ENCODE measurements at regions not wholly inside any gene's neighbourhood (a gene's known extent, or its start where the extent isn't known, plus 50 kb on each side); places are given as distances from the start of the nearest gene placed in this dataset.

DNA sequence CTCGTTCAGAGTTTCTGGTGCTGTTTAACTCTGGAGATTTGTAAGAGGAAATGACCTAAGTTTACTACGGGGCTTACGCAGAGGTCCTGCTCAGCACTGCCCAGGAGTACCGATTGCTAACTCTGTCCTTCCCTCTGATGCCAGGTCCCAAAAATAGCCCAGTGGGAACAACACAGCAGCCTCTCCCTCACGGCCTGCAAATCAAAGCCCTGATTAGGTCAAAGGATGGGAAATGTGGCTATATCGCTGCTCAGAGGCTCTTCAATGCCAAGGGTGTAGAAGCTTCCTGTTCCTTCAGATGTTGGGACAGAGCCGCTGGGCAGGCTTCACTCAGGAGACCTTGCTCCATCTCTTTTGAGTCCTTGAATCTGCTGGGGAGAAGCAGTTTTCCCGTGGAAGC lies 174.2 kb upstream of the KCNJ16 start:
- Histone ChIP-seq H3K9ac (no peak overlapping the region), H3K27me3 (ENCODE audit: control insufficient read depth, insufficient read depth, low read length) (no peaks in the 10 kb centered on the region), H3K4me2 (ENCODE audit: low read length) (no peak overlapping the region), H3K79me2 (no peaks in the 10 kb centered on the region), H3K4me1 (no peaks in the 10 kb centered on the region), H2AFZ (no peak overlapping the region), H3K4me3 (ENCODE audit: low read depth, low read length) (no peak overlapping the region), H3K36me3 (ENCODE audit: control insufficient read depth, insufficient read depth, low read length) (no peaks in the 10 kb centered on the region), H3K27ac (no peak overlapping the region), H3K9me3 (ENCODE audit: control insufficient read depth, low read length) (no peaks in the 10 kb centered on the region)
- TF ChIP-seq, protein P1, sequence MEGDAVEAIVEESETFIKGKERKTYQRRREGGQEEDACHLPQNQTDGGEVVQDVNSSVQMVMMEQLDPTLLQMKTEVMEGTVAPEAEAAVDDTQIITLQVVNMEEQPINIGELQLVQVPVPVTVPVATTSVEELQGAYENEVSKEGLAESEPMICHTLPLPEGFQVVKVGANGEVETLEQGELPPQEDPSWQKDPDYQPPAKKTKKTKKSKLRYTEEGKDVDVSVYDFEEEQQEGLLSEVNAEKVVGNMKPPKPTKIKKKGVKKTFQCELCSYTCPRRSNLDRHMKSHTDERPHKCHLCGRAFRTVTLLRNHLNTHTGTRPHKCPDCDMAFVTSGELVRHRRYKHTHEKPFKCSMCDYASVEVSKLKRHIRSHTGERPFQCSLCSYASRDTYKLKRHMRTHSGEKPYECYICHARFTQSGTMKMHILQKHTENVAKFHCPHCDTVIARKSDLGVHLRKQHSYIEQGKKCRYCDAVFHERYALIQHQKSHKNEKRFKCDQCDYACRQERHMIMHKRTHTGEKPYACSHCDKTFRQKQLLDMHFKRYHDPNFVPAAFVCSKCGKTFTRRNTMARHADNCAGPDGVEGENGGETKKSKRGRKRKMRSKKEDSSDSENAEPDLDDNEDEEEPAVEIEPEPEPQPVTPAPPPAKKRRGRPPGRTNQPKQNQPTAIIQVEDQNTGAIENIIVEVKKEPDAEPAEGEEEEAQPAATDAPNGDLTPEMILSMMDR (IDR thresholded peaks at IDR 0.05) = no peak

- H3K27me3 ChIP-seq (ENCODE audit: control insufficient read depth, insufficient read depth, low read length) = no peaks in the 10 kb centered on the region
- no peaks in the 10 kb centered on the region for H3K36me3 ChIP-seq (ENCODE audit: control insufficient read depth, insufficient read depth, low read length)
- no peak overlapping the region for H3K4me3 ChIP-seq (ENCODE audit: low read depth, low read length)
- no peak overlapping the region for H3K9ac ChIP-seq
- H3K4me1 ChIP-seq = no peaks in the 10 kb centered on the region
- H3K79me2 ChIP-seq = no peaks in the 10 kb centered on the region
- no peak overlapping the region for H3K4me2 ChIP-seq (ENCODE audit: low read length)
- H2AFZ ChIP-seq = no peak overlapping the region
- no peaks in the 10 kb centered on the region for H3K9me3 ChIP-seq (ENCODE audit: control insufficient read depth, low read length)
- no peak overlapping the region for H3K27ac ChIP-seq
- TF ChIP-seq, protein P1 (IDR thresholded peaks at IDR 0.05) = no peak
Observed at GRCh38 chr17:69906306-69906705, 168.7 kb upstream of the KCNJ16 start.

DNA sequence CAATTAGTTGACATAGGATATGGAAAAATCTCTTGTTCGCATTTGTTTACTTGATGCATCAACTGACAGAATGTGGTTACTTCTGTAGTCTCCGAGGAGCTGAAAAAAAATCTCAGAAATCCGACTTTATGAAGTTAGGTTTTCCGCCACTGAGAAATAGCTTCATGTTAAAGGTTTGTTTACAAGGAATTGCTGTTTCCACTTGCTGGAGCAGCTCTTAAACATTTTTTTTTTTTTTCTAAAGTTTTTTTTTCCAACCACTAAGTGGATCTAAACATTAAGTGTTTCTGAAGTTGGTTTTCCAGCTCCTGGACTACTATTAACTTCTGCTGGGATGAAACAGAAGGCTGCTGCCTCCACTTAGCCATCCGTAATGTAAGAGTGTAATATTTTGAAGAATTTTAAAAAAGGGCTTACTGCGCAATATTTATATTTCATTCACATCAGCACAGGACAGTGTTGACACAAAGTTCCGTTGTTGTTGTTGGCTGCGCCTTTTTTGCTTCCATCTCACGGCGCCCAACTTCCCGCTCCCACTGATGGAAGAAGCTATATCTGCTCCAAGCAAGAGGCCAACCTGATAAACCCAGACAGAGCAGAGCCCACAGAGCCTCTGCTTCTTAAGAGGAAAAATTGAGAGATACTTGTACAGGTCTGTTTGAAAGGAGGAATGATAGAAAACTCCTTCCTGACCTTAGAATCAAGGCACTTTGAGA lies 167.7 kb upstream of the KCNJ16 start:
- Histone ChIP-seq H3K27ac (no peak overlapping the region), H3K9me3 (ENCODE audit: control insufficient read depth, low read length) (no peaks in the 10 kb centered on the region), H3K9ac (no peak overlapping the region), H3K4me1 (no peaks in the 10 kb centered on the region), H3K27me3 (ENCODE audit: control insufficient read depth, insufficient read depth, low read length) (no peaks in the 10 kb centered on the region), H3K4me3 (ENCODE audit: low read depth, low read length) (no peak overlapping the region), H2AFZ (no peak overlapping the region), H3K36me3 (ENCODE audit: control insufficient read depth, insufficient read depth, low read length) (no peaks in the 10 kb centered on the region), H3K79me2 (no peaks in the 10 kb centered on the region), H3K4me2 (ENCODE audit: low read length) (no peak overlapping the region)
- TF ChIP-seq, protein P1 (IDR thresholded peaks at IDR 0.05) = no peak

DNA sequence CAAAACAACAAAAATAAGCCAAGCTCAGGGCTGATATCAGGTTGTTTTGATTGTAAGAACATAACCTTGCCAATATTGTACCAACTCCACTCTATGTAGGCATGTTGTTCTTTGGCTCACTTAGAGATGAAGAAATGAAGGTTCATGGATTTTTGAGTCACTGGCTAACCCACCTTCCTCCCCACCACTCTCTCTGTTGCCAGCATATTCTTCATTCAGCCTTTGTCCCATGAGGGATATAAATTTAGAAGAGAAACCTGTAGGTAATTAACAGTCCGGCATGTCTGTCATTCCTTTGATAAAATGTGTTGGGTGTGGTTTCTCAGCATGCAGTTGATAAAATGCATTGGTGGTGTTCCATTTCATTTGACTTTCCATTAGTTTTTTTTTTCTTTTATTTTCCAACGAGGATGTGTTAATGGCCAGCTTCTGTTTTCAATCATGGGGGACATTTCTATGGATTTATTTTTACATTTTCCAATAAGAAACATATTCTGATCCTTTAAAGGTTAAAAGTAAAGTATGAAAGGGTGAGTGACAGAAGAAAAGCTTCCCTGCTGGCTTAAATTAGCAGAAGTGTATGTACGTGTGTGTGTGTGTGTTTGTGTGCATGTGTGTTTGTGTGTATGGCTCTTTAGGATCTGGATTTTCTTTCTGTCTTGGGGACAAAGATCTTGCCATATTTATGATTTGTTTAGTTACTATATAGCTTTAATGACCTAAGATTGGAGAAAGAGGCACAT lies 166.2 kb upstream of the KCNJ16 start:
- no peak overlapping the region for H3K27ac ChIP-seq
- H3K27me3 ChIP-seq (ENCODE audit: control insufficient read depth, insufficient read depth, low read length) = no peaks in the 10 kb centered on the region
- H3K4me2 ChIP-seq (ENCODE audit: low read length) = no peak overlapping the region
- H3K9ac ChIP-seq = no peak overlapping the region
- no peaks in the 10 kb centered on the region for H3K36me3 ChIP-seq (ENCODE audit: control insufficient read depth, insufficient read depth, low read length)
- TF ChIP-seq, protein P1 (IDR thresholded peaks at IDR 0.05) = no peak
- no peaks in the 10 kb centered on the region for H3K79me2 ChIP-seq
- no peak overlapping the region for H2AFZ ChIP-seq
- H3K9me3 ChIP-seq (ENCODE audit: control insufficient read depth, low read length) = no peaks in the 10 kb centered on the region
- H3K4me3 ChIP-seq (ENCODE audit: low read depth, low read length) = no peak overlapping the region
- no peaks in the 10 kb centered on the region for H3K4me1 ChIP-seq
